Panc1 (cell line): ENCODE measurements at regions not wholly inside any gene's neighbourhood (a gene's known extent, or its start where the extent isn't known, plus 50 kb on each side); places are given as distances from the start of the nearest gene placed in this dataset.

ENCODE experiments used
- ATAC-seq: fragments of 200-7000 bp; cut with Tn5 transposase; 2 replicates; pipeline ENCODE4 v1.9.1; 2020; ENCODE audit warnings: mild to moderate bottlenecking, moderate library complexity
- BruUV-seq: library from RNA; stranded (reverse); fragments of 400-500 nt; replicated peaks from 2 replicates; lab custom pipeline; 2021; lab: Mats Ljungman, UMichigan
- CTCF ChIA-PET: fragments of 300-600 bp; sonication (Branson Sonifier 250); formaldehyde crosslinking; loops from one replicate; lab custom pipeline; 2022; ENCODE audit warnings: antibody characterized with exemption; lab: Charles Lee
- POLR2A ChIA-PET: fragments of 300-600 bp; sonication (Branson Sonifier 250); formaldehyde crosslinking; loops from one replicate; lab custom pipeline; 2022; ENCODE audit warnings: antibody characterized with exemption; lab: Charles Lee
- DNase-seq: peaks from one replicate; pipeline ENCODE4 v3.0.0-alpha.2; 2010; ENCODE audit warnings: low read depth, low spot score
- H3K27ac ChIP-seq: 2 replicates; pipeline ENCODE4 v1.5.1; 2011; ENCODE audit warnings: mild to moderate bottlenecking, low read length, inconsistent platforms
- H3K27me3 ChIP-seq: fragments of 200-500 bp; sonication (Bioruptor generic); 2 replicates; pipeline ENCODE4 v1.6.0; 2014; ENCODE audit warnings: low read length, inconsistent platforms; ENCODE audit not compliant: control insufficient read depth, insufficient read depth
- H3K36me3 ChIP-seq: fragments of 200-500 bp; sonication (Bioruptor generic); 2 replicates; pipeline ENCODE4 v1.5.1; 2014; ENCODE audit warnings: inconsistent platforms, mild to moderate bottlenecking, low read length, moderate library complexity; ENCODE audit not compliant: control insufficient read depth, insufficient read depth
- H3K4me1 ChIP-seq: 2 replicates; pipeline ENCODE4 v1.5.1; 2011; ENCODE audit warnings: inconsistent platforms, mild to moderate bottlenecking, low read length, moderate library complexity; ENCODE audit not compliant: control insufficient read depth, insufficient read depth
- H3K4me3 ChIP-seq, 2 experiments: 2 replicates each; pipeline ENCODE4 v1.5.1; 2011 to 2012; ENCODE audit warnings: low read depth in 2 of 2, low read length in 2 of 2, mild to moderate bottlenecking in 2 of 2, inconsistent platforms in 1 of 2, moderate library complexity in 1 of 2
- H3K9me3 ChIP-seq: fragments of 200-500 bp; sonication (Bioruptor generic); 2 replicates; pipeline ENCODE4 v1.5.1; 2014; ENCODE audit warnings: low read depth, mild to moderate bottlenecking, inconsistent platforms, low read length, moderate library complexity; ENCODE audit not compliant: control insufficient read depth, insufficient read depth
- POLR2AphosphoS5 ChIP-seq: IDR thresholded peaks from 2 replicates; pipeline ENCODE4 v1.6.1; 2012; ENCODE audit warnings: mild to moderate bottlenecking, low read depth, low read length, moderate library complexity
- SIN3A ChIP-seq: IDR thresholded peaks from 2 replicates; pipeline ENCODE4 v1.6.1; 2012; ENCODE audit warnings: low read depth, mild to moderate bottlenecking, low read length, moderate library complexity, borderline replicate concordance; ENCODE audit not compliant: insufficient read depth
- TCF7L2 ChIP-seq: IDR thresholded peaks from 2 replicates; pipeline ENCODE4 v1.6.1; 2011; ENCODE audit warnings: mild to moderate bottlenecking, low read depth, low read length, inconsistent platforms
- in situ Hi-C: cut with HindIII; loops from 2 replicates; pipeline ENCODE4 v1.10.0; 2016; ENCODE audit warnings: low sequenced_read_pairs, low pct_unique_long_range_greater_than_20kb
- intact Hi-C: fragments of 100-400 bp; cut with micrococcal nuclease; formaldehyde crosslinking; loops from one replicate; pipeline ENCODE4 v1.10.0; 2022; ENCODE audit not compliant: unreplicated experiment
- TF ChIP-seq, protein P1 (sequence below), 2 experiments: IDR thresholded peaks; 2 replicates each; pipeline ENCODE4 v1.6.1; 2011 to 2012; ENCODE audit warnings: low read depth in 2 of 2, control low read depth in 1 of 2, low read length in 1 of 2, mild to moderate bottlenecking in 1 of 2, moderate library complexity in 1 of 2; ENCODE audit not compliant: insufficient read depth in 1 of 2
- TF ChIP-seq, protein P2 (sequence below): fragments of 450-650 bp; IDR thresholded peaks from 2 replicates; pipeline ENCODE4 v1.5.1; 2017; ENCODE audit warnings: mild to moderate bottlenecking

DNA sequence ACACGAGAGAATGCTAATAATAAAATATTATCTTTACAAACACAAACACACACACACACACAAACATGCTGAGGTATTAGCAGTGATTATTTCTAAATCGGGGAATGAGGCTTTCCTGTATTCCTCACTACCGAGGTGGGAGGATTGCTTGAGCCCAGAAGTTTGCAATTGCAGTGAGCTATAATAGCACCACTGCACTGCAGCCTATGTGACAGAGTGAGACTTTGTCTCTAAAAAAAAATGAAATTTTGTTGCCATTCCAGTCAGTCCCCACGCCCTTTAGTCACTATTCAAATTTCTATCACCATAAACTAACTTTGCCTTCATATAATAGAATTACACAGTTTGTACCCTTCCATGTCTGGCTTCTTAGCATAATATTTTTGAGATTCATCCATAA, 456.5 kb upstream of the CPEB2 start:
- H3K27ac ChIP-seq = no peak overlapping the region
- intact Hi-C loops = no loop called here
- BruUV-seq = no TSS peak
- DNase-seq (no peak), ATAC-seq (no peak)
- no peak overlapping the region for H3K4me3 ChIP-seq
- no peaks in the 10 kb centered on the region for H3K27me3 ChIP-seq
- H3K36me3 ChIP-seq = no peaks in the 10 kb centered on the region
- H3K9me3 ChIP-seq = no peaks in the 10 kb centered on the region
- no peaks in the 10 kb centered on the region for H3K4me1 ChIP-seq
- in situ Hi-C loops = no loop called here
- no peak for TF ChIP-seq POLR2AphosphoS5
- TF ChIP-seq TCF7L2 = no peak
- TF ChIP-seq SIN3A = no peak
- TF ChIP-seq, protein P1, sequence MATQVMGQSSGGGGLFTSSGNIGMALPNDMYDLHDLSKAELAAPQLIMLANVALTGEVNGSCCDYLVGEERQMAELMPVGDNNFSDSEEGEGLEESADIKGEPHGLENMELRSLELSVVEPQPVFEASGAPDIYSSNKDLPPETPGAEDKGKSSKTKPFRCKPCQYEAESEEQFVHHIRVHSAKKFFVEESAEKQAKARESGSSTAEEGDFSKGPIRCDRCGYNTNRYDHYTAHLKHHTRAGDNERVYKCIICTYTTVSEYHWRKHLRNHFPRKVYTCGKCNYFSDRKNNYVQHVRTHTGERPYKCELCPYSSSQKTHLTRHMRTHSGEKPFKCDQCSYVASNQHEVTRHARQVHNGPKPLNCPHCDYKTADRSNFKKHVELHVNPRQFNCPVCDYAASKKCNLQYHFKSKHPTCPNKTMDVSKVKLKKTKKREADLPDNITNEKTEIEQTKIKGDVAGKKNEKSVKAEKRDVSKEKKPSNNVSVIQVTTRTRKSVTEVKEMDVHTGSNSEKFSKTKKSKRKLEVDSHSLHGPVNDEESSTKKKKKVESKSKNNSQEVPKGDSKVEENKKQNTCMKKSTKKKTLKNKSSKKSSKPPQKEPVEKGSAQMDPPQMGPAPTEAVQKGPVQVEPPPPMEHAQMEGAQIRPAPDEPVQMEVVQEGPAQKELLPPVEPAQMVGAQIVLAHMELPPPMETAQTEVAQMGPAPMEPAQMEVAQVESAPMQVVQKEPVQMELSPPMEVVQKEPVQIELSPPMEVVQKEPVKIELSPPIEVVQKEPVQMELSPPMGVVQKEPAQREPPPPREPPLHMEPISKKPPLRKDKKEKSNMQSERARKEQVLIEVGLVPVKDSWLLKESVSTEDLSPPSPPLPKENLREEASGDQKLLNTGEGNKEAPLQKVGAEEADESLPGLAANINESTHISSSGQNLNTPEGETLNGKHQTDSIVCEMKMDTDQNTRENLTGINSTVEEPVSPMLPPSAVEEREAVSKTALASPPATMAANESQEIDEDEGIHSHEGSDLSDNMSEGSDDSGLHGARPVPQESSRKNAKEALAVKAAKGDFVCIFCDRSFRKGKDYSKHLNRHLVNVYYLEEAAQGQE (IDR thresholded peaks at IDR 0.05; ENCODE audit: insufficient read depth in 1 of 2, low read depth in 2 of 2, low read length in 1 of 2) = no peak
- TF ChIP-seq, protein P2, sequence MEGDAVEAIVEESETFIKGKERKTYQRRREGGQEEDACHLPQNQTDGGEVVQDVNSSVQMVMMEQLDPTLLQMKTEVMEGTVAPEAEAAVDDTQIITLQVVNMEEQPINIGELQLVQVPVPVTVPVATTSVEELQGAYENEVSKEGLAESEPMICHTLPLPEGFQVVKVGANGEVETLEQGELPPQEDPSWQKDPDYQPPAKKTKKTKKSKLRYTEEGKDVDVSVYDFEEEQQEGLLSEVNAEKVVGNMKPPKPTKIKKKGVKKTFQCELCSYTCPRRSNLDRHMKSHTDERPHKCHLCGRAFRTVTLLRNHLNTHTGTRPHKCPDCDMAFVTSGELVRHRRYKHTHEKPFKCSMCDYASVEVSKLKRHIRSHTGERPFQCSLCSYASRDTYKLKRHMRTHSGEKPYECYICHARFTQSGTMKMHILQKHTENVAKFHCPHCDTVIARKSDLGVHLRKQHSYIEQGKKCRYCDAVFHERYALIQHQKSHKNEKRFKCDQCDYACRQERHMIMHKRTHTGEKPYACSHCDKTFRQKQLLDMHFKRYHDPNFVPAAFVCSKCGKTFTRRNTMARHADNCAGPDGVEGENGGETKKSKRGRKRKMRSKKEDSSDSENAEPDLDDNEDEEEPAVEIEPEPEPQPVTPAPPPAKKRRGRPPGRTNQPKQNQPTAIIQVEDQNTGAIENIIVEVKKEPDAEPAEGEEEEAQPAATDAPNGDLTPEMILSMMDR = no peak
- POLR2A ChIA-PET = no interaction called here
- CTCF ChIA-PET = no interaction called here

DNA sequence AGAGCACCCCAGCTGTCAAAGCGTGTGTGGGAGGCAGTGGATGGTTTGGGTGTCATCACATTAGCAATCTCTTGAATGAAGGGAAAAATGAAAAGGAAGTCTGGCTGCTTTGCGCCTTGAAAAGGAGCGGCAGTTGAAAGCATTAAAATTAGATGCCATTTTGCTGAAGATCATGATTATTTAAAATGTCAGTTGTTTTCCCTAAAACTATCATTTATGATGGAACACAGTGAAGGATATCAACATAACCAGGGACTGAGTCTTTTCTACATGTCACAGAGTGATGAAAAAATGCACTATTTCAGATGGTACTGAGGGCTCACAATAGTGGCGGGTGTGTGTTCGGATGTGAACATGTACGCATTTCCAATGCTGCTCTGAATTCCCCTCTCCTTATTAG, 450.2 kb upstream of the CPEB2 start:
- Histone ChIP-seq H3K4me1 (no peaks in the 10 kb centered on the region), H3K36me3 (no peaks in the 10 kb centered on the region), H3K9me3 (no peaks in the 10 kb centered on the region), H3K27ac (no peak overlapping the region), H3K27me3 (no peaks in the 10 kb centered on the region), H3K4me3 (no peak overlapping the region)
- DNase-seq (no peak), ATAC-seq (no peak)
- in situ Hi-C loops (no loop called here), intact Hi-C loops (no loop called here)
- CTCF ChIA-PET = no interaction called here
- TF ChIP-seq, protein P1 (IDR thresholded peaks at IDR 0.05; ENCODE audit: insufficient read depth in 1 of 2, low read depth in 2 of 2, low read length in 1 of 2) = no peak
- TF ChIP-seq, protein P2 = no peak
- no peak for TF ChIP-seq TCF7L2
- TF ChIP-seq SIN3A = no peak
- TF ChIP-seq POLR2AphosphoS5 = no peak
- no TSS peak for BruUV-seq
- POLR2A ChIA-PET = no interaction called here
